ENCODE measurements at regions not wholly inside any gene's neighbourhood (a gene's known extent, or its start where the extent isn't known, plus 50 kb on each side); places are given as distances from the start of the nearest gene placed in this dataset.
"Not testable (repeated sequence)": the region's sequence is repeated elsewhere in the genome, so short reads cannot be mapped to it uniquely, and the experiment has no call there.

DNA sequence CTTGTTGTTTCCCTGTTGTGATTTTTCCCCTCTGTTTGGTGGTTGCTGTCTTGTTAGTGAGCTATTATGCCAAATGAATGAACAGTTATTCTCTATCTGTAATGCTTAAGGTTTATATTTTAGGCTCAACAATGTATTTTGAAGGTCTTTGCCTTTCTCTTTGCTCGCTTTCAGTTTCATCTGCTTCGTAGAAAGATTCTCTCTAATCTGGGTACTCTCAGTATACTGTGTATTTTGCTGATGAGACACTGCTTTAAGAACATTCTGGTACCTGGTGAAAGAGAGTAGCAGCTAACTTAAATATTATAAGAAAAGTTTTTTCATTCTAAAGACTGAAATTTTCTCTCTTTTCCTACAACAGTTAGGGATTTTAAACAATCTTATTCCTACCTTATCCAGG, 1274.7 kb upstream of the PABPC4L start:
- no peaks in the 10 kb centered on the region for H3K36me3 Mint-ChIP-seq (ENCODE audit: low read depth, unreplicated experiment)
- H3K27ac Mint-ChIP-seq (ENCODE audit: unreplicated experiment) = no peak overlapping the region
- no peaks in the 10 kb centered on the region for H3K9me3 ChIP-seq (ENCODE audit: insufficient read depth, low read depth, low read length)
- H3K4me3 ChIP-seq (ENCODE audit: insufficient read depth, low read depth, low read length) = no peak overlapping the region
- H4K20me1 ChIP-seq (ENCODE audit: insufficient read depth, low read length) = no peaks in the 10 kb centered on the region
- no peaks in the 10 kb centered on the region for H3K4me1 ChIP-seq (ENCODE audit: insufficient read depth, low read length)
- H3K4me2 ChIP-seq (ENCODE audit: low read length) = no peak overlapping the region
- no peaks in the 10 kb centered on the region for H3K79me2 ChIP-seq (ENCODE audit: insufficient read depth, low read length)
- no peaks in the 10 kb centered on the region for H3K27me3 Mint-ChIP-seq (ENCODE audit: low read depth, unreplicated experiment)
- no peaks in the 10 kb centered on the region for H3K4me1 Mint-ChIP-seq (ENCODE audit: low read depth, unreplicated experiment)
- no peak overlapping the region for H3K9ac ChIP-seq (ENCODE audit: low read length)
- no peaks in the 10 kb centered on the region for H3K27me3 ChIP-seq (ENCODE audit: insufficient read depth, low read length)
- H2AFZ ChIP-seq (ENCODE audit: low read depth, low read length) = no peak overlapping the region
- H3K27ac ChIP-seq (ENCODE audit: low read depth, low read length) = no peak overlapping the region
- H3K9me3 Mint-ChIP-seq (ENCODE audit: unreplicated experiment) = no peaks in the 10 kb centered on the region
- DNase-seq (ENCODE audit: low read depth) = no peak
- H3K36me3 ChIP-seq (ENCODE audit: insufficient read depth, low read length) = no peaks in the 10 kb centered on the region
- FAIRE-seq = no peak
- no peak for TF ChIP-seq CTCF (IDR thresholded peaks at IDR 0.05; ENCODE audit: insufficient read depth, low read depth, low read length)
- H3K4me3 Mint-ChIP-seq (ENCODE audit: unreplicated experiment) = no peak overlapping the region

GRCh38 chr4:135464311-135464710, 1262.7 kb upstream of the PABPC4L start:
- FAIRE-seq (no peak), DNase-seq (ENCODE audit: low read depth) (no peak)
- no peak overlapping the region for H3K27ac Mint-ChIP-seq (ENCODE audit: unreplicated experiment)
- no peaks in the 10 kb centered on the region for H3K79me2 ChIP-seq (ENCODE audit: insufficient read depth, low read length)
- no peak overlapping the region for H3K9ac ChIP-seq (ENCODE audit: low read length)
- no peaks in the 10 kb centered on the region for H3K9me3 Mint-ChIP-seq (ENCODE audit: unreplicated experiment)
- H3K27me3 ChIP-seq (ENCODE audit: insufficient read depth, low read length) = no peaks in the 10 kb centered on the region
- H3K27ac ChIP-seq (ENCODE audit: low read depth, low read length) = no peak overlapping the region
- no peak overlapping the region for H3K4me2 ChIP-seq (ENCODE audit: low read length)
- no peaks in the 10 kb centered on the region for H3K36me3 ChIP-seq (ENCODE audit: insufficient read depth, low read length)
- no peaks in the 10 kb centered on the region for H3K27me3 Mint-ChIP-seq (ENCODE audit: low read depth, unreplicated experiment)
- H3K4me1 Mint-ChIP-seq (ENCODE audit: low read depth, unreplicated experiment) = no peaks in the 10 kb centered on the region
- no peak overlapping the region for H3K4me3 Mint-ChIP-seq (ENCODE audit: unreplicated experiment)
- H3K36me3 Mint-ChIP-seq (ENCODE audit: low read depth, unreplicated experiment) = no peaks in the 10 kb centered on the region
- no peak overlapping the region for H3K4me3 ChIP-seq (ENCODE audit: insufficient read depth, low read depth, low read length)
- H4K20me1 ChIP-seq (ENCODE audit: insufficient read depth, low read length) = no peaks in the 10 kb centered on the region
- no peak for TF ChIP-seq CTCF (IDR thresholded peaks at IDR 0.05; ENCODE audit: insufficient read depth, low read depth, low read length)
- no peak for TF ChIP-seq EZH2 (IDR thresholded peaks at IDR 0.05; ENCODE audit: insufficient read depth, low read length)
- no peak overlapping the region for H2AFZ ChIP-seq (ENCODE audit: low read depth, low read length)
- no peaks in the 10 kb centered on the region for H3K4me1 ChIP-seq (ENCODE audit: insufficient read depth, low read length)
- H3K9me3 ChIP-seq (ENCODE audit: insufficient read depth, low read depth, low read length) = no peaks in the 10 kb centered on the region

- H3K79me2 ChIP-seq (ENCODE audit: insufficient read depth, low read length); H3K9me3 ChIP-seq (ENCODE audit: insufficient read depth, low read depth, low read length); H4K20me1 ChIP-seq (ENCODE audit: insufficient read depth, low read length); H3K27me3 ChIP-seq (ENCODE audit: insufficient read depth, low read length); H3K4me2 ChIP-seq (ENCODE audit: low read length); H3K9ac ChIP-seq (ENCODE audit: low read length); H3K36me3 ChIP-seq (ENCODE audit: insufficient read depth, low read length); H3K27ac Mint-ChIP-seq (ENCODE audit: unreplicated experiment); H2AFZ ChIP-seq (ENCODE audit: low read depth, low read length); H3K4me3 Mint-ChIP-seq (ENCODE audit: unreplicated experiment); H3K4me1 Mint-ChIP-seq (ENCODE audit: low read depth, unreplicated experiment); H3K27ac ChIP-seq (ENCODE audit: low read depth, low read length); DNase-seq (ENCODE audit: low read depth); H3K4me1 ChIP-seq (ENCODE audit: insufficient read depth, low read length); H3K27me3 Mint-ChIP-seq (ENCODE audit: low read depth, unreplicated experiment); H3K36me3 Mint-ChIP-seq (ENCODE audit: low read depth, unreplicated experiment); H3K9me3 Mint-ChIP-seq (ENCODE audit: unreplicated experiment); FAIRE-seq; H3K4me3 ChIP-seq (ENCODE audit: insufficient read depth, low read depth, low read length): not testable (repeated sequence)
Measured at GRCh38 chr4:135447598-135447997, 1246.0 kb upstream of the PABPC4L start.

Measured in astrocyte (in vitro differentiated cells and primary cell).